HEK293 (cell line): ENCODE measurements at regions not wholly inside any gene's neighbourhood (a gene's known extent, or its start where the extent isn't known, plus 50 kb on each side); places are given as distances from the start of the nearest gene placed in this dataset.

Experiments used
- CTCF ChIA-PET: fragments of 350-600 bp; formaldehyde crosslinking; extraction: SDS; loops from one replicate; lab custom pipeline; 2021; ENCODE audit warnings: antibody characterized with exemption; lab: Yijun Ruan, JAX
- POLR2A ChIA-PET: fragments of 300-600 bp; formaldehyde crosslinking; extraction: SDS; loops from one replicate; lab custom pipeline; 2020; ENCODE audit warnings: antibody characterized with exemption, inconsistent platforms; lab: Yijun Ruan, JAX
- H3K27ac ChIP-seq: fragments of 200-500 bp; sonication (Bioruptor generic); 2 replicates; pipeline ENCODE4 v1.5.1; 2014; ENCODE audit warnings: low read depth, low read length, control low read depth, inconsistent platforms; ENCODE audit errors: extremely low read depth
- H3K36me3 ChIP-seq, 2 experiments: fragments of 200-500 bp in 1 of 2; sonication (Bioruptor generic) in 1 of 2; 1 replicate in 1 of 2; 2 replicates in 1 of 2; pipeline ENCODE4 v1.5.1; 2014 to 2017; ENCODE audit warnings: inconsistent platforms in 2 of 2, low read length in 2 of 2; ENCODE audit not compliant: control insufficient read depth in 2 of 2, insufficient read depth in 1 of 2
- H3K4me1 ChIP-seq: fragments of 200-500 bp; sonication (Bioruptor generic); 2 replicates; pipeline ENCODE4 v1.5.1; 2014; ENCODE audit warnings: mild to moderate bottlenecking, low read length, inconsistent platforms; ENCODE audit not compliant: control insufficient read depth, insufficient read depth
- H3K4me3 ChIP-seq: 2 replicates; pipeline ENCODE4 v1.5.1; 2011; ENCODE audit warnings: low read depth, mild to moderate bottlenecking, control low read depth, low read length, moderate library complexity
- H3K9me3 ChIP-seq: fragments of 200-500 bp; sonication (Bioruptor generic); 2 replicates; pipeline ENCODE4 v1.5.1; 2014; ENCODE audit warnings: low read depth, low read length, inconsistent platforms; ENCODE audit not compliant: control insufficient read depth, insufficient read depth
- GLIS2 ChIP-seq: fragments of 450-650 bp; formaldehyde crosslinking; IDR thresholded peaks from 2 replicates; pipeline ENCODE4 v1.5.1; 2016; ENCODE audit warnings: missing biosample characterization, missing genetic modification characterization
- MEIS1 ChIP-seq: sonication (generic); formaldehyde crosslinking; IDR thresholded peaks from 2 replicates; pipeline ENCODE4 v1.8.1; 2022; ENCODE audit warnings: missing genetic modification reagents, mild to moderate bottlenecking, borderline replicate concordance
- TCF7L2 ChIP-seq: IDR thresholded peaks from 2 replicates; pipeline ENCODE4 v1.6.1; 2011; ENCODE audit warnings: low read depth, mild to moderate bottlenecking, inconsistent platforms, low read length, moderate library complexity, borderline replicate concordance
- ZFP3 ChIP-seq: fragments of 450-650 bp; formaldehyde crosslinking; IDR thresholded peaks from 2 replicates; pipeline ENCODE4 v1.5.1; 2016; ENCODE audit warnings: low read depth, missing biosample characterization, missing genetic modification characterization
- ZFP37 ChIP-seq: fragments of 450-650 bp; formaldehyde crosslinking; IDR thresholded peaks from 2 replicates; pipeline ENCODE4 v1.5.1; 2016; ENCODE audit warnings: missing biosample characterization, missing genetic modification characterization
- ZNF155 ChIP-seq: fragments of 450-650 bp; formaldehyde crosslinking; IDR thresholded peaks from 2 replicates; pipeline ENCODE4 v1.5.1; 2016; ENCODE audit warnings: missing biosample characterization, missing genetic modification characterization
- ZNF157 ChIP-seq: fragments of 450-650 bp; formaldehyde crosslinking; IDR thresholded peaks from 2 replicates; pipeline ENCODE4 v1.5.1; 2016; ENCODE audit warnings: missing biosample characterization, missing genetic modification characterization
- ZNF16 ChIP-seq: fragments of 450-650 bp; formaldehyde crosslinking; IDR thresholded peaks from 2 replicates; pipeline ENCODE4 v1.5.1; 2016; ENCODE audit warnings: low read depth, missing biosample characterization, missing genetic modification characterization
- ZNF19 ChIP-seq: fragments of 450-650 bp; formaldehyde crosslinking; IDR thresholded peaks from 2 replicates; pipeline ENCODE4; 2016; ENCODE audit warnings: missing biosample characterization, missing genetic modification characterization, low read depth
- ZNF239 ChIP-seq: fragments of 450-650 bp; formaldehyde crosslinking; IDR thresholded peaks from 2 replicates; pipeline ENCODE4 v1.5.1; 2016; ENCODE audit warnings: missing biosample characterization, missing genetic modification characterization
- ZNF24 ChIP-seq: fragments of 450-650 bp; formaldehyde crosslinking; IDR thresholded peaks from 2 replicates; pipeline ENCODE4 v1.5.1; 2016; ENCODE audit warnings: missing biosample characterization, missing genetic modification characterization
- ZNF350 ChIP-seq: fragments of 450-650 bp; formaldehyde crosslinking; IDR thresholded peaks from 2 replicates; pipeline ENCODE4 v1.5.0; 2017; ENCODE audit warnings: missing biosample characterization, mild to moderate bottlenecking, missing genetic modification characterization
- ZNF521 ChIP-seq: fragments of 450-650 bp; formaldehyde crosslinking; IDR thresholded peaks from 2 replicates; pipeline ENCODE4 v1.5.1; 2017; ENCODE audit warnings: missing biosample characterization, mild to moderate bottlenecking, missing genetic modification characterization
- ZNF529 ChIP-seq: fragments of 450-650 bp; formaldehyde crosslinking; IDR thresholded peaks from 2 replicates; pipeline ENCODE4 v1.5.1; 2017; ENCODE audit warnings: missing genetic modification characterization, missing biosample characterization; ENCODE audit not compliant: insufficient replicate concordance
- ZNF555 ChIP-seq: fragments of 450-650 bp; formaldehyde crosslinking; conservative IDR thresholded peaks from 2 replicates; pipeline ENCODE4 v1.5.1; 2017; ENCODE audit warnings: missing biosample characterization, mild to moderate bottlenecking, missing genetic modification characterization, inconsistent platforms
- ZNF626 ChIP-seq: fragments of 450-650 bp; sonication (Bioruptor Pico); formaldehyde crosslinking; IDR thresholded peaks from 2 replicates; pipeline ENCODE4 v1.5.1; 2018; ENCODE audit warnings: missing biosample characterization, missing genetic modification characterization, inconsistent platforms
- ZNF654 ChIP-seq: fragments of 450-650 bp; formaldehyde crosslinking; IDR thresholded peaks from 2 replicates; pipeline ENCODE4 v1.5.1; 2016; ENCODE audit warnings: low read depth, missing biosample characterization, missing genetic modification characterization
- ZNF658 ChIP-seq: fragments of 450-650 bp; formaldehyde crosslinking; IDR thresholded peaks from 2 replicates; pipeline ENCODE4; 2016; ENCODE audit warnings: missing biosample characterization, missing genetic modification characterization
- ZNF701 ChIP-seq: fragments of 450-650 bp; formaldehyde crosslinking; IDR thresholded peaks from 2 replicates; pipeline ENCODE4 v1.5.1; 2016; ENCODE audit warnings: missing biosample characterization, missing genetic modification characterization
- ZNF768 ChIP-seq: fragments of 450-650 bp; formaldehyde crosslinking; IDR thresholded peaks from 2 replicates; pipeline ENCODE4 v1.5.1; 2018; ENCODE audit warnings: missing biosample characterization, mild to moderate bottlenecking, missing genetic modification characterization
- ZNF791 ChIP-seq: fragments of 450-650 bp; formaldehyde crosslinking; IDR thresholded peaks from 2 replicates; pipeline ENCODE4 v1.5.1; 2016; ENCODE audit warnings: missing biosample characterization, missing genetic modification characterization
- ZSCAN23 ChIP-seq: fragments of 450-650 bp; formaldehyde crosslinking; IDR thresholded peaks from 2 replicates; pipeline ENCODE4 v1.5.1; 2016; ENCODE audit warnings: missing biosample characterization, missing genetic modification characterization
- TF ChIP-seq, protein P1 (sequence below): fragments of 450-650 bp; formaldehyde crosslinking; IDR thresholded peaks from 2 replicates; pipeline ENCODE4 v1.5.1; 2016; ENCODE audit warnings: missing biosample characterization, missing genetic modification characterization
- TF ChIP-seq, protein P2 (sequence below): fragments of 450-650 bp; formaldehyde crosslinking; IDR thresholded peaks from 2 replicates; pipeline ENCODE4 v1.5.1; 2016; ENCODE audit warnings: missing biosample characterization, missing genetic modification characterization
- TF ChIP-seq, protein P3 (sequence below): fragments of 450-650 bp; formaldehyde crosslinking; IDR thresholded peaks from 2 replicates; pipeline ENCODE4 v1.5.1; 2016; ENCODE audit warnings: missing biosample characterization, missing genetic modification characterization, low read depth
- TF ChIP-seq, protein P4 (sequence below): fragments of 450-650 bp; formaldehyde crosslinking; IDR thresholded peaks from 2 replicates; pipeline ENCODE4 v1.5.1; 2017; ENCODE audit warnings: missing biosample characterization, missing genetic modification characterization
- TF ChIP-seq, protein P5 (sequence below): fragments of 450-650 bp; formaldehyde crosslinking; IDR thresholded peaks from 2 replicates; pipeline ENCODE4 v1.5.1; 2016; ENCODE audit warnings: missing biosample characterization, missing genetic modification characterization
- TF ChIP-seq, protein P6 (sequence below): fragments of 450-650 bp; formaldehyde crosslinking; IDR thresholded peaks from 2 replicates; pipeline ENCODE4 v1.5.1; 2016; ENCODE audit warnings: missing biosample characterization, missing genetic modification characterization, low read depth

DNA sequence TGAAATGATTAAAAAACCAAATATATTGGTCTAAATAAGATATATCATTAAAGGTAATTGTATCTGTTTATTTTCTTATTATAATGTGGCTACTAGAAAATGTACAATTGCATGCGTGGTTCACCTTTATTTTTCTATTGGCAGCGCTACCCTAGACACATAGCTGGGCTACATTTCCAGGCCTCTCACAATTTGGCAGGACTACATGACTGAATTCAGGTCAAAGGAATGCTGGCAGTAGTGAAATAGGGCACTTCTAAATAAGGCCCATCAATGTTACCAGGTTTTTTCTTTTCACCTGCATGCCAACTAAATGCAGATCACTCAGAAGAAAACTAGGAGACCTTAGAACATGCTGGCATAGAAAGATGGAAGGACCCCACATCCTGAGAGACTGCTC, 1072.9 kb upstream of the SLIT2 start:
- no peak overlapping the region for H3K4me3 ChIP-seq
- H3K4me1 ChIP-seq: no peaks in the 10 kb centered on the region
- CTCF ChIA-PET: no interaction called here
- H3K36me3 ChIP-seq: no peaks in the 10 kb centered on the region
- TF ChIP-seq MEIS1 (CRISPR knock-in tag) (no peak), ZNF768 (no peak), ZNF654 (tag by site-specific recombination) (no peak), ZNF155 (tag by site-specific recombination) (no peak), ZNF19 (no peak), ZNF791 (tag by site-specific recombination) (no peak), ZNF529 (tag by site-specific recombination) (no peak), ZNF701 (tag by site-specific recombination) (no peak)
- TF ChIP-seq, protein P1, sequence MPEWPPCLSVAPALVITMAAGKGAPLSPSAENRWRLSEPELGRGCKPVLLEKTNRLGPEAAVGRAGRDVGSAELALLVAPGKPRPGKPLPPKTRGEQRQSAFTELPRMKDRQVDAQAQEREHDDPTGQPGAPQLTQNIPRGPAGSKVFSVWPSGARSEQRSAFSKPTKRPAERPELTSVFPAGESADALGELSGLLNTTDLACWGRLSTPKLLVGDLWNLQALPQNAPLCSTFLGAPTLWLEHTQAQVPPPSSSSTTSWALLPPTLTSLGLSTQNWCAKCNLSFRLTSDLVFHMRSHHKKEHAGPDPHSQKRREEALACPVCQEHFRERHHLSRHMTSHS (tag by site-specific recombination): no peak
- TF ChIP-seq, protein P2, sequence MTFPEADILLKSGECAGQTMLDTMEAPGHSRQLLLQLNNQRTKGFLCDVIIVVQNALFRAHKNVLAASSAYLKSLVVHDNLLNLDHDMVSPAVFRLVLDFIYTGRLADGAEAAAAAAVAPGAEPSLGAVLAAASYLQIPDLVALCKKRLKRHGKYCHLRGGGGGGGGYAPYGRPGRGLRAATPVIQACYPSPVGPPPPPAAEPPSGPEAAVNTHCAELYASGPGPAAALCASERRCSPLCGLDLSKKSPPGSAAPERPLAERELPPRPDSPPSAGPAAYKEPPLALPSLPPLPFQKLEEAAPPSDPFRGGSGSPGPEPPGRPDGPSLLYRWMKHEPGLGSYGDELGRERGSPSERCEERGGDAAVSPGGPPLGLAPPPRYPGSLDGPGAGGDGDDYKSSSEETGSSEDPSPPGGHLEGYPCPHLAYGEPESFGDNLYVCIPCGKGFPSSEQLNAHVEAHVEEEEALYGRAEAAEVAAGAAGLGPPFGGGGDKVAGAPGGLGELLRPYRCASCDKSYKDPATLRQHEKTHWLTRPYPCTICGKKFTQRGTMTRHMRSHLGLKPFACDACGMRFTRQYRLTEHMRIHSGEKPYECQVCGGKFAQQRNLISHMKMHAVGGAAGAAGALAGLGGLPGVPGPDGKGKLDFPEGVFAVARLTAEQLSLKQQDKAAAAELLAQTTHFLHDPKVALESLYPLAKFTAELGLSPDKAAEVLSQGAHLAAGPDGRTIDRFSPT (tag by site-specific recombination): no peak
- TF ChIP-seq, protein P3, sequence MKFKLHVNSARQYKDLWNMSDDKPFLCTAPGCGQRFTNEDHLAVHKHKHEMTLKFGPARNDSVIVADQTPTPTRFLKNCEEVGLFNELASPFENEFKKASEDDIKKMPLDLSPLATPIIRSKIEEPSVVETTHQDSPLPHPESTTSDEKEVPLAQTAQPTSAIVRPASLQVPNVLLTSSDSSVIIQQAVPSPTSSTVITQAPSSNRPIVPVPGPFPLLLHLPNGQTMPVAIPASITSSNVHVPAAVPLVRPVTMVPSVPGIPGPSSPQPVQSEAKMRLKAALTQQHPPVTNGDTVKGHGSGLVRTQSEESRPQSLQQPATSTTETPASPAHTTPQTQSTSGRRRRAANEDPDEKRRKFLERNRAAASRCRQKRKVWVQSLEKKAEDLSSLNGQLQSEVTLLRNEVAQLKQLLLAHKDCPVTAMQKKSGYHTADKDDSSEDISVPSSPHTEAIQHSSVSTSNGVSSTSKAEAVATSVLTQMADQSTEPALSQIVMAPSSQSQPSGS: no peak
- TF ChIP-seq, protein P4, sequence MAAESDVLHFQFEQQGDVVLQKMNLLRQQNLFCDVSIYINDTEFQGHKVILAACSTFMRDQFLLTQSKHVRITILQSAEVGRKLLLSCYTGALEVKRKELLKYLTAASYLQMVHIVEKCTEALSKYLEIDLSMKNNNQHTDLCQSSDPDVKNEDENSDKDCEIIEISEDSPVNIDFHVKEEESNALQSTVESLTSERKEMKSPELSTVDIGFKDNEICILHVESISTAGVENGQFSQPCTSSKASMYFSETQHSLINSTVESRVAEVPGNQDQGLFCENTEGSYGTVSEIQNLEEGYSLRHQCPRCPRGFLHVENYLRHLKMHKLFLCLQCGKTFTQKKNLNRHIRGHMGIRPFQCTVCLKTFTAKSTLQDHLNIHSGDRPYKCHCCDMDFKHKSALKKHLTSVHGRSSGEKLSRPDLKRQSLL (tag by site-specific recombination): no peak
- TF ChIP-seq, protein P5, sequence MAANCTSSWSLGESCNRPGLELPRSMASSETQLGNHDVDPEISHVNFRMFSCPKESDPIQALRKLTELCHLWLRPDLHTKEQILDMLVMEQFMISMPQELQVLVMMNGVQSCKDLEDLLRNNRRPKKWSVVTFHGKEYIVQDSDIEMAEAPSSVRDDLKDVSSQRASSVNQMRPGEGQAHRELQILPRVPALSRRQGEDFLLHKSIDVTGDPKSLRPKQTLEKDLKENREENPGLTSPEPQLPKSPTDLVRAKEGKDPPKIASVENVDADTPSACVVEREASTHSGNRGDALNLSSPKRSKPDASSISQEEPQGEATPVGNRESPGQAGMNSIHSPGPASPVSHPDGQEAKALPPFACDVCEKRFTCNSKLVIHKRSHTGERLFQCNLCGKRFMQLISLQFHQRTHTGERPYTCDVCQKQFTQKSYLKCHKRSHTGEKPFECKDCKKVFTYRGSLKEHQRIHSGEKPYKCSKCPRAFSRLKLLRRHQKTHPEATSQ (tag by site-specific recombination): no peak
- H3K9me3 ChIP-seq: no peaks in the 10 kb centered on the region
- POLR2A ChIA-PET: interaction anchor here (0.6 kb wide), 1 partner anchor 104 kb away, joined by 7 read pairs; no protein-coding TSS in a partner anchor
- H3K27ac ChIP-seq: no peak overlapping the region

DNA sequence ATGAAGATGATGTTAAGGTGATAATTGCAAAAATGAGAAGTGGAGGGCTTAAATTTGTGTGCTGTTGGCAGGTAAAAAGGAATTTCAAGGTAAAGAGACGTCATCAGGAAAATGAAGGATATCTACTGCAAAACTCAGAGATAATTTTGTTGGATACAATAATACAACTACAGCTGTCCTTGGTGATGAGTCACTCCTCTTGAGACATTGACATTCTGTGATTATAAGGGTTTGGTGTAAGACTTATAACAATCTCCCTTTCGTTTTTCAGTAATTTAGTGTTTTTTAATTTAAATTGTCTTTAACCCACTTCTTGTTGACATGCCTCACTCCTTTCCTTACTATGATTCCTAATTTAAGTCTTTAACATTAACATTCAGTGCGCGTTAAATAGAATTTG, 1074.1 kb upstream of the SLIT2 start:
- no peaks in the 10 kb centered on the region for H3K4me1 ChIP-seq
- H3K4me3 ChIP-seq: no peak overlapping the region
- H3K27ac ChIP-seq: no peak overlapping the region
- no peaks in the 10 kb centered on the region for H3K36me3 ChIP-seq
- no peaks in the 10 kb centered on the region for H3K9me3 ChIP-seq
- ChIA-PET POLR2A (no interaction called here), CTCF (interaction anchor here (0.7 kb wide), 1 partner anchor 501 kb away, joined by 4 read pairs; no protein-coding TSS in a partner anchor)
- TF ChIP-seq, protein P6, sequence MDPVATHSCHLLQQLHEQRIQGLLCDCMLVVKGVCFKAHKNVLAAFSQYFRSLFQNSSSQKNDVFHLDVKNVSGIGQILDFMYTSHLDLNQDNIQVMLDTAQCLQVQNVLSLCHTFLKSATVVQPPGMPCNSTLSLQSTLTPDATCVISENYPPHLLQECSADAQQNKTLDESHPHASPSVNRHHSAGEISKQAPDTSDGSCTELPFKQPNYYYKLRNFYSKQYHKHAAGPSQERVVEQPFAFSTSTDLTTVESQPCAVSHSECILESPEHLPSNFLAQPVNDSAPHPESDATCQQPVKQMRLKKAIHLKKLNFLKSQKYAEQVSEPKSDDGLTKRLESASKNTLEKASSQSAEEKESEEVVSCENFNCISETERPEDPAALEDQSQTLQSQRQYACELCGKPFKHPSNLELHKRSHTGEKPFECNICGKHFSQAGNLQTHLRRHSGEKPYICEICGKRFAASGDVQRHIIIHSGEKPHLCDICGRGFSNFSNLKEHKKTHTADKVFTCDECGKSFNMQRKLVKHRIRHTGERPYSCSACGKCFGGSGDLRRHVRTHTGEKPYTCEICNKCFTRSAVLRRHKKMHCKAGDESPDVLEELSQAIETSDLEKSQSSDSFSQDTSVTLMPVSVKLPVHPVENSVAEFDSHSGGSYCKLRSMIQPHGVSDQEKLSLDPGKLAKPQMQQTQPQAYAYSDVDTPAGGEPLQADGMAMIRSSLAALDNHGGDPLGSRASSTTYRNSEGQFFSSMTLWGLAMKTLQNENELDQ (tag by site-specific recombination): no peak
- TF ChIP-seq ZNF24 (tag by site-specific recombination) (no peak), ZNF658 (tag by site-specific recombination) (no peak), ZNF350 (no peak), ZNF555 (tag by site-specific recombination) (no peak), ZNF157 (tag by site-specific recombination) (no peak), GLIS2 (tag by site-specific recombination) (no peak), ZFP3 (tag by site-specific recombination) (no peak), ZNF521 (tag by site-specific recombination) (no peak), ZNF16 (tag by site-specific recombination) (no peak), ZNF626 (tag by site-specific recombination) (no peak), TCF7L2 (no peak), ZNF239 (no peak), ZFP37 (tag by site-specific recombination) (no peak), ZSCAN23 (tag by site-specific recombination) (no peak)
